ENCODE measurements at regions not wholly inside any gene's neighbourhood (a gene's known extent, or its start where the extent isn't known, plus 50 kb on each side); places are given as distances from the start of the nearest gene placed in this dataset.
"Not testable (repeated sequence)": the region's sequence is repeated elsewhere in the genome, so short reads cannot be mapped to it uniquely, and the experiment has no call there.

DNA sequence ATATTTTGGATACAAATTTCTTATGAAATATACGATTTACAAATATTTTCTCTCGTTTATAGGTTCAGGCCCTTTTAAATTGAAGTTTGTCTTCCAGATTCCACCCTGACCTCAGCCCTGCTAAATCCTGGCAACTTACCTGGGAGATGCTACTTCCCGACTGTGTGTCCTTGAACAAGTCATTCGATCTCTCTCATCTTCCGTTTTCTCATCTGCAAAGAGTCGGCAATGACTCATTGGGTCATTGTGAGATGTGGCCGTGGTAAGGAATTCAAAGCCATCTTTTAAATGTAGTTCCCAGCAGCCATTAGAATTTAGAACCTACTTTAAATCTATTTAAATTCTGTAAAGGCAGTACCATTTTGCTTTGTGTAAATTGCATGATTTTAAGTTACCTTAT, 72.5 kb downstream of the LHX2 start:
- DNase-seq (ENCODE audit: low read depth, low spot score): no peak
- in situ Hi-C loops (cut with HindIII; ENCODE audit: low pct_unique_long_range_greater_than_20kb, low sequenced_read_pairs): no loop called here

DNA sequence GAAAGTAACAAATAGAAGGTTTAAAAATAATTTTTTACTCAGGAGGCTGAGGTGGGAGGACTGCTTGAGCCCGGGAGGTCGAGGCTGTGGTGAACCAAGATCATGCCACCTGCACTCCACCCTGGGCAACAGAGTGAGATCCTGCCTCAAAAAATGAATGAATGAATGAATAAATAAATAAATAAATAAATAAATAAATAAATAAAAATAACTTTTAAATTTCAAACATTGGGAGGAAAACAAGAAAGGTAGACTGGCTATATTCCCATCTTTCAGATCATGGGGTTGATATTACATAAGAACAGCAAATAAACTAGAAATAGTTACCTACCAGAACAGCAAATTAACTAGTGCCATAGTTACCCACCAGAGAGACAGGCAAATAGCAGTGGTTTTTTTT, 75.7 kb downstream of the LHX2 start:
- DNase-seq (ENCODE audit: low read depth, low spot score): no peak
- in situ Hi-C loops (cut with HindIII; ENCODE audit: low pct_unique_long_range_greater_than_20kb, low sequenced_read_pairs): no loop called here

DNA sequence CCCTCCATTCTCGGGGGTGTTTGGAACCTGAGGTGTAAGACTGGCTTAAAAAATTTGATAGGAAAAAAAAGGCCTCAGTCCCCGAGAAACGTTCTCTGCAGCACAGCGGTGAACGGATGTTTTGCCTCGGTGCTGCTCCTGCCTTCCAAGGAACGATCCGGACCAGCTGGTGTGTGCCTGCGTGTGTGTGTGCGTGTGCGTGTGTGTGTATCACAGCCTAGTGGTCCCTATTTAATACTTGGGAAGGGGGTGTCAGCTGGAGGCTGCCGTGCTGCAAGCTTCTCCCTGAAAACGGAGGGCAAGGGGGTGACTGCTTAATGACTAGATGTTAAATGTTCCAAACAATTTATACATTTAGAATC, 76.9 kb downstream of the LHX2 start:
- no peak for DNase-seq (ENCODE audit: low read depth, low spot score)
- in situ Hi-C loops (cut with HindIII; ENCODE audit: low pct_unique_long_range_greater_than_20kb, low sequenced_read_pairs): no loop called here

DNA sequence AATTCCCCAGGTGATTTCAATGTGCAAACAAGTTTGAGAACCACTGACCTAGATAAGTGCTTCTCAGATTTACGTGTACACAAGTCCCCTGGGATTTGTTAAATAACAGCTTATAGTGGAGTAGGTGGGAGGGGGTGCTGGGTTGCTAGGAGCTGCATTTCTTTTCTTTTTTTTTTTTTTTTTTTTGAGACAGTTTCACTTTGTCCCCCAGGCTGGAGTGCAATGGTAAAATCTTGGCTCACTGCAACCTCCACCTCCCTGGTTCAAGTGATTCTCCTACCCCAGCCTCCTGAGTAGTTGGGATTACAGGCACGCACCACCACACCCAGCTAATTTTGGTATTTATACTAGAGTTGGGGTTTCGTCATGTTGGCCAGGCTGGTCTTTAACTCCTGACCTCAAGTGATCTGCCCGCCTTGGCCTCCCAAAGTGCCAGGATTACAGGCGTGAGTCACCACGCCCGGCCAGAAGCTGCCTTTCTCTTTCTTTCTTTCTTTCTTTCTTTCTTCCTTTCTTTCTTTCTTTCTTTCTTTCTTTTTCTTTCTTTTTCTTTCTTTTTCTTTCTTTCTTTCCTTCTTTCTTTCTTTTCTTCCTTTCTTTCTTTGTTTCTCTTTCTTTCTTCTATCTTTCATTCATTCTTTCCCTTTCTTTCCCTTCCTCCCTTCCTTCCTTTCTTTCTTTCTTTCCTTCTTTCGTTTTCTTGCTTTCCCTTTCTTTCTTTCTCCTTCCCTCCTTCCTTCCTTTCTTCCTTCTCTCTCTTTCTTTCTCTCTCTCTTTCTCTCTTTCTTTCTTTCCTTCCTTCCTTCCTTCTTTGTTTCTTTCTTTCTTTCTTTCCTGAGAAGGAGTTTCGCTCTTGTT, 78.3 kb downstream of the LHX2 start:
- in situ Hi-C loops (cut with HindIII; ENCODE audit: low pct_unique_long_range_greater_than_20kb, low sequenced_read_pairs); DNase-seq (ENCODE audit: low read depth, low spot score): not testable (repeated sequence)

DNA sequence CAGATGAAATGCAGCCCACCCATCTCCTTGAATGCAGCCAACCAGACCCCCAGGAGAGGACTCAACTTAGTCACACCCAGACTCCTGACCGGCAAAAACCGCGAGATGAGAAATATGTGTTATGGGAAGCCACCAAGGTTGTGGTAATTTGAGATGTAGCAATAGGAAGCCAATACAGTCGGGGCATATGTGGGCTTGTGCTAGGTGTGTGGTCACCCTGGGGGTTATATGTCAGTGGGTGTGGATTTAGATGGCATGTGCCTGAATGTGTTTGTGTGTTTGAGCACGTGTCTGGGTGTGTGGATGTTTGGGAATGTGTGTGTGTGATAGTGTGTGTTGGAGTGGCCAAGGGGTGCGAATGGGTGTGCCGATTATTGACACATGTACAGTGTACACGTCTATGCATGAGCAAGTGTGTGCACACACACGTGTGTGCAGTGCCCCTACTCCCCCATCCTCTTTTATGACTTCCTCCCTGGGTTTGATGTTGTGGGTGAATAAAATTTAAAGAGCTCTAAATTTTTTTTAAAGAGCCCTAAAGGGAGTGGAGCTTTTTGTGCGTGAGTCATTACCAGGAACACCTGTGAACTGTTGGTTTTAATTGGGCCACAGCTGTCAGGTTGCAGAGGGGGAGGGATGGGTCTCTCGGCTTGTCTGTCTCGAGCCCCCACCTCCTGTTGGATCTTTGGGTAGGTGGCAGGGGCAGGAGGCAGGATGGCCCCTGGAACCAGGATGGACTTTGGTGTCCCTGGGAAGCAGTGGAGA, 86.8 kb downstream of the LHX2 start:
- in situ Hi-C loops (cut with HindIII; ENCODE audit: low pct_unique_long_range_greater_than_20kb, low sequenced_read_pairs): no loop called here
- no peak for DNase-seq (ENCODE audit: low read depth, low spot score)

DNA sequence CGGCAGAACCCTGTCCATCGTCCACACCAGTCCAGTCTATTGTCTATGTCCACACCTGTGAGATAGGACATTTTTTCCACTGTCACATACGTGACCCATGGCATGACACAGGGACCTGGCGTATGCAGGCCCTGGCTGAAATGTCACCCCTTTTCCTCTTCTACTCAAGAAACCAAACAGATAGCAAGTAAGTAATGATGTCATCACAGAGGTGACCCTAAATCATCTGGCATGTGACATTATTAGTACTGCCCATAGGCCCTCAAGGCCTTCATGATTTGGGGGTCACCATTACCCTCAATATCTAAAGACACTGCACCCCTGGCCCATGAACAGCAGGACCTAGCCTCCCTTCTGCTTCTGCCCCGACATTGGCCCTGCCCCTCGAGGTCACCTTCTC, 88.3 kb downstream of the LHX2 start:
- in situ Hi-C loops (cut with HindIII; ENCODE audit: low pct_unique_long_range_greater_than_20kb, low sequenced_read_pairs): no loop called here

DNA sequence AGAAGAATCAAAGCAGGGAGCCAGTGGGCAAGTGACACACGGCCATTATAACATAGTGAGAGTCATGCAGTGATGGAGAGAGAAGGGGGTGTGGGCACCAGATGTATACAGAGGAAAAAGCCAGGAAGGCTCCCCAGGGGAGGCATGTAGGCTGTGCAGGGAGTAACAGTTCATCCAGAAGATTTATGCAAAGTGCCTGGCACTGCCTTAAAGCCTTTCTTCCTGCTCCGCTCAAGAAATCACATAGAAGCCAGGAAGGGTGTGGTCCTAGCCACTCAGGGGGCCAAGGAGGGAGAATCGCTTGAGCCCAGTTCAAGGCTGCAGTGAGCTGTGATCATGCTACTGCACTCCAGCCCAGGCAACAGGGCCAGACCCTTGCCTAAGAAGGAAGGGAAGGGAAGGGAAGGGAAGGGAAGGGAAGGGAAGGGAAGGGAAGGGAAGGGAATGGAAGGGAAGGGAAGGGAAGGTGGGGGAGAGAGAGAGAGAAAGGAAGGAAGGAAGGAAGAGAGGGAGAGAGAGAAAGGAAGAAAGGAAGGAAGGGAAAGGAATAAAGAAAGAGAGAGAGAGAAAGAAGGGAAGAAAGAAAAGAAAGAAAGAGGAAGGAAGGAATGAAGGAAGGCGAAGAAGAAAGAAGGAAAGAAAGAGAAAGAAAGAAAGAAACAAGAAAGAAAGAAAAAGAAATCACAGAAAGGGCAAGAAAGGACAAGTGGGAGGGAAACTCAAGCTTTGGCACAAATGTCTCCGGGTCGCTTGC, 89.8 kb downstream of the LHX2 start:
- in situ Hi-C loops (cut with HindIII; ENCODE audit: low pct_unique_long_range_greater_than_20kb, low sequenced_read_pairs): no loop called here
- no peak for DNase-seq (ENCODE audit: low read depth, low spot score)

More for the DNA sequence above, 88.3 kb downstream of the LHX2 start:
- DNase-seq (ENCODE audit: low read depth, low spot score): no peak

DNA sequence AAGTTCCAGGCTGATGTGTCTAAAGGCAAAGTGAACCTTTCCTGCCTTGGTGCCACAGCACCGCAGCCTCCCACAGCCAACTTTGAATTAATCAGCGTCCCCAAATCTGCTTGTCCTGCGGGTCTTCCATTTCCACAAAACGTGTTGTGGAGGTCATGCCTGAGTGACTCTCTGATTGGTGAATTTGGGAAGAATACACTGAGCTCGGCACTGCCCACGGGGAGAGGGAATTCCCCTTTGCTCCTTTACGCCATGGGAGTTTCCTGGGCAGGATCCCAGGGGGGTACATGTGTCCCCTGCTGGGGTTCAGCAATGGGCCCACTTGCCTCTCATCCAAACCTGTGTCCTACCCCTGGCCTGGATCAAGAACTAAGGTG, 90.4 kb downstream of the LHX2 start:
- in situ Hi-C loops (cut with HindIII; ENCODE audit: low pct_unique_long_range_greater_than_20kb, low sequenced_read_pairs): no loop called here

DNA sequence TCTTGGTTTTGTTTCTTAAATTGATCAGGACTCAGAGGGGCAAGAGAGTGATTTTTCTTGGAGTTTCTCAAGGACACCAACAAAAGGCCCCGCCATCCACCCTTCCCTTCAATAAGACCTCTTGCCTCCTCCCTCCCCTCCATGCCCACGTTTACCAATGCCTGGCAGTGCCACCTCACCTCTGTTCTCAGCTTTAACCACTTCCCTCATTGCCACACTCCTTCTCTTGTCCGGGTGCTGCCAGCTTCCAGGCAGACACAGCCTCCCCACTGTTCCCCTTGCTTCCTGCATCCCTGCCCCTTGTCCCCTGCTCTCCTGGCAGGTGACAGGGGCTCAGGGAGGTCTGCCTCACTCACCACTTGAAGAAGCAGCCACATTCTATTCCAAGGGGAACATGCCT, 90.8 kb downstream of the LHX2 start:
- DNase-seq (ENCODE audit: low read depth, low spot score): no peak
- in situ Hi-C loops (cut with HindIII; ENCODE audit: low pct_unique_long_range_greater_than_20kb, low sequenced_read_pairs): no loop called here

More for the DNA sequence above, 90.4 kb downstream of the LHX2 start:
- no peak for DNase-seq (ENCODE audit: low read depth, low spot score)

DNA sequence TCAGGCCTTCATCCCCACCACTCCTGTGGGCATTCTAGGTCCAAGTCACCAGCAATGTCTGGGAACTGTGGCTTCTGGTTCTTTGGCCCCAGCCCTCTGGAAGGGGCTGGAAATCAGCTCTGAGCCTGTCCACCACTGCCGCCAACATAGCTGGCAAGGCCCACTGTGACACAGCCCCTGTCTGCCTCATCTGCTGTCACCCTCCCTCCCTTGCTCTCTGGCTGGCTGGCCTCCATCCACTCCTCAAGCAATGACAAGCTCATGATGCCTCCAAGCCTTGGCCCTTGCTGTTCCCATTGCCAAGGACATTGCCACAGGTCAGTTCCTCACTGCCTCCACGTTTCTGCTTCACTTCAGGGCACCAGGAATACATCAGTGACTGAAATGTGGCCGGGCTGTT, 93.7 kb downstream of the LHX2 start:
- no peak for DNase-seq (ENCODE audit: low read depth, low spot score)
- in situ Hi-C loops (cut with HindIII; ENCODE audit: low pct_unique_long_range_greater_than_20kb, low sequenced_read_pairs): no loop called here

DNA sequence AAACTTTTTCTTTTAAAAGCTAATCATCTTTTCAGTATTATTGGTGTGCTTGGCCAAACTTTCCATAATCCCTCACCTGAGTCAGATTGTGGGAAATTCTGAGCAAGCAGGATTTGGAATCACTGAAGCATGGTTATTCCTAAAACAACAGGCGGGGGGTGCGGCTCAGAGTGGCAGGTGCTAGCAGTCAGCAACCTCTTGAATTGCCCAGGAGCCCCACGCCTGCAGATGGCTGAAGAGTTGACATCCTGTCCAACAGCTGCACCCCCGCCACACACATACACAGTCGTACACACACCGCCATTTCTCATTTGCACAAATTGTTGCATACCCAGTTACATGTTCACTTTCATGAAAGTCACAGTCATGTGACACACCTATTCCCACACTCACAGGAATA, 96.6 kb downstream of the LHX2 start:
- DNase-seq (ENCODE audit: low read depth, low spot score): no peak
- in situ Hi-C loops (cut with HindIII; ENCODE audit: low pct_unique_long_range_greater_than_20kb, low sequenced_read_pairs): no loop called here

DNA sequence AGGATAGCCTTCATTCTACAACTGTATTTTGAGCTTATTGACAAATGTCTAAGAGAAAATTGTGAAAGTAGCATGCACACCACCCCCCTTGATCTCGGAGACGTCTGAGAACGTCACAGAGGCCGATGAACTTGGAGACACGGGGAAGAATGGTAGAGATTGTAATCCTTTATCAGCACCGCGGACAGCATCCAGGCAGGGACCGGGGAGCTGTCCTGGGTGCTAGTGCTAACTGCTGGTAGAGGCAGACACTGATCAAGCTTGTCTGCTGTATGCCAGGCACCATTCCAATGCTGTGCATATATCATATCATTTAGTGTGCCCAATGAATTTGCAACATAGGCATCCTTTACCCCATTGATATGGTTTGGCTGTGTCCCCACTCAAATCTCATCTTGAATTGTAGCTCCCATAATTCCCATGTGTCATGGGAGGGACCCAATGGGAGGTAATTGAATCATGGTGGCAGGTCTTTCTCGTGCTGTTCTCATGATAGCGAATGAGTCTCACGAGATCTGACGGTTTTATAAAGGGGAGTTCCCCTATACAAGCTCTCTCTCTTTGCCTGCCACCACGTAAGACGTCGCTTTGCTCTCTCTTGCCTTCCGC, 98.8 kb downstream of the LHX2 start:
- DNase-seq (ENCODE audit: low read depth, low spot score): peak; percentile 63
- in situ Hi-C loops (cut with HindIII; ENCODE audit: low pct_unique_long_range_greater_than_20kb, low sequenced_read_pairs): no loop called here

DNA sequence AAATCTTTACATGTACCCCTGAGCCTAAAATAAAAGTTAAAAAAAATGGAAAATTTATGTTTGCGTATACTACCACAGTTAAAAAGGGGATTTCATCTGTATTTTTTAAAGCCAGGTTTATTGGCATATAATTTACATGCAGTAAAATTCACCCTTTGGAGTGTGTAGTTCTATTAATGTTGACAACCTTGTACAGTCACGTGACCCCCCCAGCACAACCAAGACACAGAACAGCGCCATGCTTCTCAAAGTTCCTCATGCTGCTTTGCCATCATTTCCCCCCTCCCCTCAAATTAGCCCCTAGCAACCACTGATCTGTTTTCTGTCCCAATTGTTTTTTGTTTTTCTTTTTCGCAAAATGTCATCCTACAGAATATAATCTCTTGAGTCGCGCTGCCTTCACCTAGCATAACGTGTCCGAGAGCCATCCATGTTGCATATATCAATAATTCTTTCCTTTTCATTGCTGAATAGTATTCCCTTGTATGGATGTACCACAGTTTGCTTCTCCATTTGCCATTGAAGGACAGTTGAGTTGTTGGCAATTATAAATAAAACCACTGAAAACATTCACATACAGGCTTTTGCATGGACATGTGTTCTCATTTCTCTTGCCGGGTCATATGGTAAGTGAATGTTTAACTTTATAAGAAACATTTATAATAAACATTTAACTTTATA, 105.3 kb downstream of the LHX2 start:
- in situ Hi-C loops (cut with HindIII; ENCODE audit: low pct_unique_long_range_greater_than_20kb, low sequenced_read_pairs): no loop called here
- DNase-seq (ENCODE audit: low read depth, low spot score): no peak

DNA sequence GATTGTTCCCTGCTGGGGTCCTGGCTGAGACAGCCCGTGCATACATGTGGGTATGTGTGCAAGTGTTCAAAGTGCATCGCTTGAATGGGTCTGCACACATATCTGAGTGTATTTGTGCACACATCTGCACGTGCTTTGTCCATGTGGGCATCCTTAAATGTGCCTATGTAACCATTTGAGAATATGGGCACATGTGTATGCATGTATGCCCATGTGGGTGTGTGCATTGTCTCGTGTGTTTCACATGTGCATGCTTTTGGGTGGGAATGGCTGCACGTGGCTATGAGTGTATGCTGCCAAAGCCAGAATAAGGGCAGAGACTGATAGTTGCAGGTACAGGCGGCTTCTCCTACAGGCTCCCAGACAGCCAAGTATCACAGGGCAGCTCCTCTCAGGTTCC, 107.3 kb downstream of the LHX2 start:
- DNase-seq (ENCODE audit: low read depth, low spot score): no peak
- in situ Hi-C loops (cut with HindIII; ENCODE audit: low pct_unique_long_range_greater_than_20kb, low sequenced_read_pairs): no loop called here

DNA sequence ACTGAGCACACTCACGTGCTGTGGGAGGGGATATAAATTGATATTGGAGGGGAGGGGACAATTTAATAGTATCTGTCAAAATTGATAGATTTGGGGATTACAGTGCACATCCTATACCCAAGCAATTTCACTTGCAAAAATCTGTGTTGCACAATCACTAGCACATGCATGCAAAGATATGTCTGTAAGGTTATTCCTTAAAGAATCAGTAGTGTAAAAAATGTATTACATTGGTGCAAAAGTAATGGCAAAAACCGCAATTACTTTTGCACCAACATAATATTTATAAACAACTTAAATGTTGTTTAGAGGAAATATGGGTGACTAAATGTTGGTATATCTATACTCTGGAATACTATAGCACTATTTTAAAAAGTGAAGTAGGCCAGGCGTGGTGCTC, 108.7 kb downstream of the LHX2 start:
- in situ Hi-C loops (cut with HindIII; ENCODE audit: low pct_unique_long_range_greater_than_20kb, low sequenced_read_pairs): no loop called here
- no peak for DNase-seq (ENCODE audit: low read depth, low spot score)

DNA sequence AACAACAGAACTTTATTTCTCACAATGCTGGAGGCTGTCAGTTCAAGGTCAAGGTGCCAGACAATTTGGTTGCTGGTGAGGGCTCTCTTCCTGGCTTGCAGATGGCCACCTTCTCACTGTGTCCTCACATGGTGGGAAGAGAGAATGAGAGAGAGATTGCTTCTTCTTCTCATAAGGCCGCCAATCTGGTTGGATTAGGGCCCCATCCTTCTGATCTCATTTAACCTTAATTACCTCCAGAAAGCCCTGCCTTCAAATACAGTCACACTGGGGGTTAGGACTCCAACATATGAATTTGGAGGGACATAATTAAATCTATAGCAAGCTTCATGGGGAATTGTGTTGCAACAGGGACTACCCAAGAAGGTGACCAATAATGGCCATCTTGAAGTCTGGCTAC, 110.2 kb downstream of the LHX2 start:
- no peak for DNase-seq (ENCODE audit: low read depth, low spot score)
- in situ Hi-C loops (cut with HindIII; ENCODE audit: low pct_unique_long_range_greater_than_20kb, low sequenced_read_pairs): no loop called here

DNA sequence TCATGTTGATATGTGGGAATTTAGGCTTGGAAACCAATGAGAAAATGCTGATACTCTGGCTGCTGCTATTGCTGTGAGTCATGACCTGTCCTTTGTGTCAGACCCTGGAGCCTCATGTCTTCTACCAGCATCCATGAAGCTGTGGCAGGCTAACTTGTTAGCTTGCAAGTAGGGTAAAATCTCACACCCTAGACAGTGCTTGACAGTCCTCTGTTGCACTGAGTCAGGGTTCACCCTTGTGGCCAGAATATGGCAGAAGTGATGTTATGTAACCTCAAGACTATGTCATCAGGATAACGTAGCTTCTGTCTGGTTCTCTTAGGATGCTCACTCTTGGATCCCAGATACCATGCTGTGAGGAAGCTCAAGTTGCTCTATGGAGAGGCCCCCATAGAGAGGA, 110.8 kb downstream of the LHX2 start:
- no peak for DNase-seq (ENCODE audit: low read depth, low spot score)
- in situ Hi-C loops (cut with HindIII; ENCODE audit: low pct_unique_long_range_greater_than_20kb, low sequenced_read_pairs): no loop called here
